ENCODE measurements at regions not wholly inside any gene's neighbourhood (a gene's known extent, or its start where the extent isn't known, plus 50 kb on each side); places are given as distances from the start of the nearest gene placed in this dataset.
"Not testable (repeated sequence)": the region's sequence is repeated elsewhere in the genome, so short reads cannot be mapped to it uniquely, and the experiment has no call there.

DNA sequence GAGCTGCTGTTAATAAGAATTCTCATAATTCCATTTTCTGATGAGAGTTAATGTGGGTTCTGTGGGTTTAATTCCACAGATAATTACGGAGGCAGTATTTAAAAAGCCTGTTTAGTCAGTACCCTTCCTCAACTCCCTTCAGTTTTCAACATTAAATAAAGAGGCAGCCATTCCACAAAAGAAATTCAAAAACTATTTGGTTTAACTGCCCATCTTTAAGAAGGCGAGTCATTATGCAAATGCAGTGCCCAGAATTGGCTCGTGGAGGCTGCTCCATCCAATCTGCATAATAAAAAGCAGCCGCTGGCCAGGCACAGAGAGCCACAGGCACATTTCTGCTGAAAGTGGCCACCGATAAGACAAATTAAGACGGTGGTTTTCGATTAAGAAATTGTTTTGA is 194.4 kb upstream of the TOX3 start:
- 28 to 33% (median 29%) methylated on average over 7 of the region's 7 CpGs for WGBS, 3 donors
- ATAC-seq, result no peak
- TF ChIP-seq, protein P1, sequence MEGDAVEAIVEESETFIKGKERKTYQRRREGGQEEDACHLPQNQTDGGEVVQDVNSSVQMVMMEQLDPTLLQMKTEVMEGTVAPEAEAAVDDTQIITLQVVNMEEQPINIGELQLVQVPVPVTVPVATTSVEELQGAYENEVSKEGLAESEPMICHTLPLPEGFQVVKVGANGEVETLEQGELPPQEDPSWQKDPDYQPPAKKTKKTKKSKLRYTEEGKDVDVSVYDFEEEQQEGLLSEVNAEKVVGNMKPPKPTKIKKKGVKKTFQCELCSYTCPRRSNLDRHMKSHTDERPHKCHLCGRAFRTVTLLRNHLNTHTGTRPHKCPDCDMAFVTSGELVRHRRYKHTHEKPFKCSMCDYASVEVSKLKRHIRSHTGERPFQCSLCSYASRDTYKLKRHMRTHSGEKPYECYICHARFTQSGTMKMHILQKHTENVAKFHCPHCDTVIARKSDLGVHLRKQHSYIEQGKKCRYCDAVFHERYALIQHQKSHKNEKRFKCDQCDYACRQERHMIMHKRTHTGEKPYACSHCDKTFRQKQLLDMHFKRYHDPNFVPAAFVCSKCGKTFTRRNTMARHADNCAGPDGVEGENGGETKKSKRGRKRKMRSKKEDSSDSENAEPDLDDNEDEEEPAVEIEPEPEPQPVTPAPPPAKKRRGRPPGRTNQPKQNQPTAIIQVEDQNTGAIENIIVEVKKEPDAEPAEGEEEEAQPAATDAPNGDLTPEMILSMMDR (IDR thresholded peaks at IDR 0.05), result no peak
- no peaks in the 10 kb centered on the region for H3K27me3 ChIP-seq (ENCODE audit: insufficient read depth in 3 of 3, low read length in 2 of 3)
- H3K4me1 ChIP-seq, result no peaks in the 10 kb centered on the region
- H3K27ac ChIP-seq, result no peak overlapping the region
- DNase-seq, result no peak
- H3K9me3 ChIP-seq, result no peaks in the 10 kb centered on the region
- intact Hi-C loops (cut with DNase I), result no loop called here
- no peaks in the 10 kb centered on the region for H3K36me3 ChIP-seq (ENCODE audit: insufficient read depth in 1 of 2, low read depth in 1 of 2)
- no peak overlapping the region for H3K4me3 ChIP-seq

DNA sequence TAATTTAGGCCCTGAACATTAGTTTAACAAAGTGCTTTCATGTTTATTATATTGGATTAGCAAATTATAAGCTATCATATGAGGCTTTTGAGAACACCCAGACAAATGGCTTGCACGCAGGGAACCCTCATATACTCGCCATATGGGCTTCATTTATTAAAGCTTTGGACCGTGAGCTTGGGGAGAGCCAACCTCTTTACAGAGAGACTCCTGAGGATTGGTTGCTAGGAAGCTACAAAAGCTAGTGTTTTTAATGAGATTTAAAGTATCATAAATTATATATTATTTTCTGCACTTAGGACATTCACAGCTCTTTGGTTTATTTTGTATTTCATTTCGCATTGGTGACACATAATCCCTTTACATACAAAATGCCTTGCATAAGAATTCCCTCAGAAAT is 193.8 kb upstream of the TOX3 start:
- 58 to 64% (median 60%) methylated on average over 4 of the region's 4 CpGs for WGBS, 3 donors
- Histone ChIP-seq H3K4me3 (no peak overlapping the region), H3K27me3 (ENCODE audit: insufficient read depth in 3 of 3, low read length in 2 of 3) (no peaks in the 10 kb centered on the region), H3K36me3 (ENCODE audit: insufficient read depth in 1 of 2, low read depth in 1 of 2) (no peaks in the 10 kb centered on the region), H3K27ac (no peak overlapping the region), H3K9me3 (no peaks in the 10 kb centered on the region), H3K4me1 (no peaks in the 10 kb centered on the region)
- no peak for ATAC-seq
- no peak for DNase-seq
- intact Hi-C loops (cut with DNase I), result no loop called here
- TF ChIP-seq, protein P1 (IDR thresholded peaks at IDR 0.05), result no peak

DNA sequence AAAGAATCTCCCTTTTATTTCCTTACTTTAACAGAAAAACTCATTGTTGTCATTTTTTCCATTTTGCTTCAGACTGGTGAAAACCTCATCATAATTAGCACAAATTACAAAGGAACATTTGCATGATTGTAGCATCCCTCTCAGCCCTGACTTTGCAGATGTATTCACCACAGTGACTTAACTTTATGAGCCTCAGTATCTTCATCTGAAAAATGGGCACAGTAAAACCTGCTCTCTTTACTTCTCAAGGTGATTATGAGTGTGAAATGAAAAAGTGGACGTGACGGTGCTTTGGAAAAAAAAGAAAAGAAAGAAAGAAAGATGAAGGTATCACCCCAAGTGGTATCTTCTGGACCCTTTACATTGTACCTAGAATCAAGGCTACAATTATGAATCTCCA is 193.4 kb upstream of the TOX3 start:
- no peaks in the 10 kb centered on the region for H3K4me1 ChIP-seq
- ATAC-seq, result no peak
- no peak for DNase-seq
- H3K4me3 ChIP-seq, result no peak overlapping the region
- H3K36me3 ChIP-seq (ENCODE audit: insufficient read depth in 1 of 2, low read depth in 1 of 2), result no peaks in the 10 kb centered on the region
- WGBS, 3 donors, result 48 to 63% (median 54%) methylated on average over 2 of the region's 2 CpGs
- TF ChIP-seq, protein P1 (IDR thresholded peaks at IDR 0.05), result no peak
- no peak overlapping the region for H3K27ac ChIP-seq
- no peaks in the 10 kb centered on the region for H3K9me3 ChIP-seq
- intact Hi-C loops (cut with DNase I), result no loop called here
- no peaks in the 10 kb centered on the region for H3K27me3 ChIP-seq (ENCODE audit: insufficient read depth in 3 of 3, low read length in 2 of 3)

DNA sequence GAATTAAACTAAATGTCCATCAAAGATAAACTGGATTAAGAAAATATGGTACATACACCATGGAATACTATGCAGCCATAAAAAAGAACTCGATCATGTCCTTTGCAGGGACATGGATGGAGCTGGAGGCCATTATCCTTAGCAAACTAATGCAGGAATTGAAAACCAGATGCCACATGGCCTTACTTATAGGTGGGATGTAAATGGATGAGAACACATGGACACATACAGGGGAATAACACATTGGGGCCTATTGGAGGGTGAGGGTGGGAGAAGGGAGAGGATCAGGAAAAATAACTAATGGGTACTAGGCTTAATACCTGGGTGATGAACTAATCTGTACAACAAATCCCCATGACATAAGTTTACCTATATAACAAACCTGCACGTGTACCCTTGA is 192.0 kb upstream of the TOX3 start:
- H3K4me1 ChIP-seq; H3K9me3 ChIP-seq; H3K36me3 ChIP-seq (ENCODE audit: insufficient read depth in 1 of 2, low read depth in 1 of 2); DNase-seq; H3K27me3 ChIP-seq (ENCODE audit: insufficient read depth in 3 of 3, low read length in 2 of 3); H3K27ac ChIP-seq; ATAC-seq; intact Hi-C loops (cut with DNase I); H3K4me3 ChIP-seq: not testable (repeated sequence)
- 94 to 96% (median 95%) methylated on average over 2 of the region's 2 CpGs for WGBS, 3 donors

DNA sequence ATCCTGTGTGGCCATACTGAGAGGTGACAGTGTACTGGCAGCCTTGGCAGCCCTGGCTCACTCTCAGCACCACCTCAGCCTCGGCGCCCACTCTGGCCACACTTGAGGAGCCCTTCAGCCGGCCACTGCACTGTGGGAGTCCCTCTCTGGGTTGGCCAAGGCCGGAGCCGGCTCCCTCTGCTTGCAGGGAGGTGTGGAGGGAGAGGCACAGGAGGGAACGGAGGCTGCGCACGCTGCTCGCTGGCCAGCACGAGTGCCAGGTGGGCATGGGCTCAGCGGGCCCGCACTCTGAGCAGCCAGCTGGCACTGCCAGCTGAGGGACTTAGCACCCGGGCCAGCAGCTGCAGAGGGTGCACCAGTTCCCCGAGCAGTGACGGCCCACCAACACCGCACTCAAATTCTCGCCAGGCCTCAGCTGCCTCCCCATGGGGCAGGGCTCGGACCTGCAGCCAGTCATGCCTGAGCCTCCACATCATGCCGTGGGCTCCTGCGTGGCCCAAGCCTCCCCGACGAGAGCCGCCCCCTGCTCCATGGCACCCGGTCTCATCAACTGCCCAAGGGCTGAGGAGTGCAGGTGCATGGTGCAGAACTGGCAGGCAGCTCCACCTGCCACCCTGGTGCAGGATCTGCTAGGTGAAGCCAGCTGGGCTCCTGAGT is 184.4 kb upstream of the TOX3 start:
- no peak for ATAC-seq
- WGBS, 3 donors, result 86 to 88% (median 87%) methylated on average over 20 to 24 of the region's 24 CpGs
- no peak for DNase-seq
- H3K4me1 ChIP-seq, result no peaks in the 10 kb centered on the region
- intact Hi-C loops (cut with DNase I), result no loop called here
- H3K9me3 ChIP-seq, result no peaks in the 10 kb centered on the region
- no peaks in the 10 kb centered on the region for H3K36me3 ChIP-seq (ENCODE audit: insufficient read depth in 1 of 2, low read depth in 1 of 2)
- H3K27me3 ChIP-seq (ENCODE audit: insufficient read depth in 3 of 3, low read length in 2 of 3), result no peaks in the 10 kb centered on the region
- TF ChIP-seq, protein P1 (IDR thresholded peaks at IDR 0.05), result no peak
- no peak overlapping the region for H3K27ac ChIP-seq
- no peak overlapping the region for H3K4me3 ChIP-seq

Data from psoas muscle (tissue), 7 donors.